RWPE1 (cell line): ENCODE measurements at regions not wholly inside any gene's neighbourhood (a gene's known extent, or its start where the extent isn't known, plus 50 kb on each side); places are given as distances from the start of the nearest gene placed in this dataset.
"Not testable (repeated sequence)": the region's sequence is repeated elsewhere in the genome, so short reads cannot be mapped to it uniquely, and the experiment has no call there.

Experiments
- CTCF ChIA-PET: fragments of 350-600 bp; sonication (Branson Sonifier 250); formaldehyde crosslinking; extraction: SDS; loops from one replicate; lab custom pipeline; 2021; lab: Yijun Ruan, JAX
- POLR2A ChIA-PET: fragments of 400-600 bp; formaldehyde crosslinking; extraction: SDS; loops from one replicate; lab custom pipeline; 2020; ENCODE audit warnings: antibody characterized with exemption; ENCODE audit not compliant: low non-redundant PET; lab: Yijun Ruan, JAX
- DNase-seq: peaks from one replicate; pipeline ENCODE4 v3.0.0; 2012; ENCODE audit warnings: low spot score
- H3K27ac ChIP-seq: fragments of 450-650 bp; 2 replicates; pipeline ENCODE4 v1.5.1; 2017
- TF ChIP-seq, protein P1 (sequence below): fragments of 450-650 bp; conservative IDR thresholded peaks from 2 replicates; pipeline ENCODE4 v1.5.1; 2017; ENCODE audit warnings: low read depth, mild to moderate bottlenecking

DNA sequence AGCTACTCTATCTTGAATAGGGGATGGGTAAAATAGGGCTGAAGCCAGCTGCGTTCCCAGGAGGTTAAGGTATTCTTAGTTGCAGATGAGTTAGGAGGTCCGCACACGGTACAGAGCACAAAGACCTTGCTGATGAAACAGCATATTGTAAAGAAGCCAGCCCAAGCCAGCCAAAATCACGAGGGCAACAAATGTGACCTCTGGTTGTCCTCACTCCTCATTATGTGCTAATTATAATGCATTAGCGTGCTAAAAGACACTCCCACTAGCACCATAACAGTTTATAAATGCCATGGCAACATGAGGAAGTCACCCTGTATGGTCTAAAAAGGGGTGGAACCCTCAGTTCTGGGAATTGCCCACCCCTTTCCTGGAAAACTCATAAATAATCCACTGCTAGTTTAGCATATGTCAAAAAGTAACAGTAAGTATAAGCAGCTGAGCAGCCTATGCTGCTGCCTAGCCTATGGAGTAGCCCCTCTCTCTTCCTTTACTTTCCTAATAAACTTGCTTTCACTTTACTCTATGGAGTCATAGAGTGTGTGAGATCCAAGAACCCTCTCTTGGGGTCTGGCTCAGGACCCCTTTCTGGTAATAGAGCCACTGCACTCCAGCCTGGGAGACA lies 98.9 kb upstream of the NOX4 start:
- H3K27ac ChIP-seq, DNase-seq, POLR2A ChIA-PET, CTCF ChIA-PET: not testable (repeated sequence)

DNA sequence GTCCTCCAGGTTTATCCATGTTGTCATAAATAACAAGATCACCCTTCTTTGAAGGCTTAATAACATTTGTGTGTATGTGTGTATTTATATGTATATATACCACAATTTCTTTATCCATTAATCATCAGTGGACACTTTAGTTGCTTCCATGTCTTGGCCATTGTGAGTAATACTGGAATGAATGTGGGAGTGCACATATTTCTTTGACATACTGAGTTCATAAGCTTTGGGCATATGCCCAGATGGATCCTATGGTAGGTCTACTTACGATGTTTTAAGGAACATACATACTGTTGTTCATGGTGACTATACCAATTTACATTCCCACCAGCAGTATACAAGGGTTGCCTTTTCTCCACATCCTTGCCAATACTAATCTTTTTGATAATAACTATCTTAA lies 108.8 kb upstream of the TRIM77 start:
- DNase-seq, CTCF ChIA-PET, H3K27ac ChIP-seq, POLR2A ChIA-PET: not testable (repeated sequence)

- no peak overlapping the region for H3K27ac ChIP-seq
- ChIA-PET CTCF (no interaction called here), POLR2A (no interaction called here)
- no peak for DNase-seq
- TF ChIP-seq, protein P1, sequence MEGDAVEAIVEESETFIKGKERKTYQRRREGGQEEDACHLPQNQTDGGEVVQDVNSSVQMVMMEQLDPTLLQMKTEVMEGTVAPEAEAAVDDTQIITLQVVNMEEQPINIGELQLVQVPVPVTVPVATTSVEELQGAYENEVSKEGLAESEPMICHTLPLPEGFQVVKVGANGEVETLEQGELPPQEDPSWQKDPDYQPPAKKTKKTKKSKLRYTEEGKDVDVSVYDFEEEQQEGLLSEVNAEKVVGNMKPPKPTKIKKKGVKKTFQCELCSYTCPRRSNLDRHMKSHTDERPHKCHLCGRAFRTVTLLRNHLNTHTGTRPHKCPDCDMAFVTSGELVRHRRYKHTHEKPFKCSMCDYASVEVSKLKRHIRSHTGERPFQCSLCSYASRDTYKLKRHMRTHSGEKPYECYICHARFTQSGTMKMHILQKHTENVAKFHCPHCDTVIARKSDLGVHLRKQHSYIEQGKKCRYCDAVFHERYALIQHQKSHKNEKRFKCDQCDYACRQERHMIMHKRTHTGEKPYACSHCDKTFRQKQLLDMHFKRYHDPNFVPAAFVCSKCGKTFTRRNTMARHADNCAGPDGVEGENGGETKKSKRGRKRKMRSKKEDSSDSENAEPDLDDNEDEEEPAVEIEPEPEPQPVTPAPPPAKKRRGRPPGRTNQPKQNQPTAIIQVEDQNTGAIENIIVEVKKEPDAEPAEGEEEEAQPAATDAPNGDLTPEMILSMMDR: no peak
Observed at GRCh38 chr11:89604281-89604680, 105.8 kb upstream of the TRIM77 start.

DNA sequence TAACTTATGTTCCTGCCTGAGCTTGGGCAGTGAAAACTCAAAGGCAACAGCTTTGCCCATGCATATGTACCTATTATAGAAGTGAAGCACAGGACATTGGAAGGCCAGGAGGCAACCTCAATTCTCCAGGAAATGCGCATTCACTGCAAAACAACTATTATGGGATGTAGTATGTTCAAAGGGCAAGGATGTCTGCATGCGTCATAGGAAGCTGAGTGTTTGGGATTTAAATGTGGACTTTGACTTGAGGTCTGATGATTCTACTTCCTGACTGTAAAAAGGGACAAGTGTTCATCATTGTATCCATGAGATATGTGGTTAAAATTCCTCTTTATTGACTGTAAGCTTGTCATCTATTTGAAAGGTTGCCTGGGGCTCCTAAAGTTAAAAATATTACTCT lies 103.3 kb upstream of the TRIM77 start:
- H3K27ac ChIP-seq, CTCF ChIA-PET, DNase-seq, POLR2A ChIA-PET: not testable (repeated sequence)

DNA sequence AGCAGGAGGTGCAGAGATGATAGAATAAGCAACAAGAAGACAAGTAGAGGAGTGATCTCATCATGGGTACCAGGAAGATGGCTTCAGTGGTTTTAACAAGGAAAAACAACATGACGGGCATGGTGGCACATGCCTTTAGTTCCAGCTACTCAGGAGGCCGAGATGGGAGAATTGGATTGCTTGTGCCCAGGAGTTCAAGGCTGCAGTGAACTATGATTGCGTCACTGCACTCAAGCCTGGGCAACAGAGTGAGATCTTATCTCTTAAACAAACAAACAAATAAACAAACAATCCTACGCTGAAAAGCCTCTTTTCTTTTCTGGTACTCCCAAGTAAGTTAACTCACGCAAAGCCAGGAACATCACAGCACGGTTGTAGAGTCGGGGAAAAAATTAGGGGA lies 102.6 kb upstream of the TRIM77 start:
- DNase-seq, H3K27ac ChIP-seq, POLR2A ChIA-PET, CTCF ChIA-PET: not testable (repeated sequence)

DNA sequence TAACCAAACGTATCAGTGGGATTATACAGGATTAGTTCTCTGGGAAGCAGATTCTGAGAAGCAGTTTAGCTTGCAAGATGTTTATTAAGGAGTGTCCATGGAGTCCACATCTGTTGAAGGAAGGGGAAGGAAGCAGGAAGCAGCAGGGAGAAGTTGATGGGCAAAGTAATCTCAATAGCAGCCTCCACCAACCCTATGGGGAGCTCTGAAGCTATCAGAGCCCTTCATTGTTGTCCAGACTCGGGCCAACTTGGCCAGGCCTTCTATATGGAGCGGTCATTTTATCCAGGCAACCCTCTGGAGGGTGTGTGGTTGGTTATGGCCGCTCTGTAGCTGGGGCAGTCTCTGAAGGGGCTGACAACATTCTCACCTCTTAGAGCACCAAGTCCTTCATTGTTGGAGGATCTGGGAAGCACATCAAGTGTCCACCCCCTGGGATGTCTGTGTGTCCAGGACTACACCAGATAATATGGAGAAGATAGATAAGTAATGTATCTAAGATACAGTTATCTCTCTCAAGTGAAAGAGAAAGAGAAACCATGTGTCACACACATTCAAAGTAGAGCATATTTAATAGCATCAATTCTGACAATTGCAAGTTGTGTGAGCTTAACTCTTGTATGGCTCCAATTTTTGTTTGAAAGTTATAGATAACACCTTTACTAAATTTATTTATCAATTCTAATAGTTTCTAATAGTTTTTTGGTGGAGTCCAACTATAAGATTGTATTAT lies 101.7 kb upstream of the TRIM77 start:
- H3K27ac ChIP-seq: no peak overlapping the region
- CTCF ChIA-PET: no interaction called here
- no peak for DNase-seq
- TF ChIP-seq, protein P1: no peak
- POLR2A ChIA-PET: no interaction called here

DNA sequence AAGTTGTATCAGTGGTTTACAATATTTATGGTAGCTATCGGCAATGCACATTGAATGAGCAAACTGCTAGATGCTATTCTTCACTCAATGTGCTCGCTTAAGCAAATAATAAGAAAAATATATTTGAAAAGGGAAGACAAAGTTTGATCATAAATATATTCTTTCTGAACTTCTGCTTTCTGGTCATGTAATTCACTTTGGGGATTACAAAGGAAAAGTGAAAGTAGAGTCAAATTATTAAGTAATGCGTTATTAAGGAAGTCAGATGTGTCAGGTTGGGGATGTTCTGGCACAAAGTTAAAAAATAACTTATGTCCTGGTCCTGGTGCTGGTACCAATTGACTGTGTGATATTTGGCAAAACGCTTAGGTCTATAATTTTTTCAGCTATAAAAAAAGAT lies 98.0 kb upstream of the TRIM77 start:
- CTCF ChIA-PET: no interaction called here
- TF ChIP-seq, protein P1: no peak
- DNase-seq: no peak
- POLR2A ChIA-PET: no interaction called here
- H3K27ac ChIP-seq: no peak overlapping the region

DNA sequence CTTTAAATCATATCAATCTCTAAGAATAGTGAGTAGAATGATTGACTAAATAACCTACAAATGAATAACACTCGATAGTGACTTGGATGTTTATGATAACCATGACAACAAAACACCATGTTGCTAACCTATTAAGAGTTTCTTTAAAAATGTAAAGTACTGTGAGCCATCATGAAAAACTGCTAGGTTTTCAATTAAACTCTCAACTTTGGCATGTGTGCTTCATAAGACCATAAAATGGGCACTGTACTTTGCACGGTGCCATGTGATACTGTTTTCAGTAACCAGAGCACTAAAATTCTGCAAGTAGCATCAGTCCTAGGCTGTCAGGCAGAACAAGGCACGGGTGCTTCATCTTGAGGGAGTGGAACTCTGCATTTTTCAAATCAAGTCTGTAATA lies 96.2 kb upstream of the TRIM77 start:
- TF ChIP-seq, protein P1: no peak
- CTCF ChIA-PET: no interaction called here
- POLR2A ChIA-PET: no interaction called here
- no peak overlapping the region for H3K27ac ChIP-seq
- DNase-seq: no peak

DNA sequence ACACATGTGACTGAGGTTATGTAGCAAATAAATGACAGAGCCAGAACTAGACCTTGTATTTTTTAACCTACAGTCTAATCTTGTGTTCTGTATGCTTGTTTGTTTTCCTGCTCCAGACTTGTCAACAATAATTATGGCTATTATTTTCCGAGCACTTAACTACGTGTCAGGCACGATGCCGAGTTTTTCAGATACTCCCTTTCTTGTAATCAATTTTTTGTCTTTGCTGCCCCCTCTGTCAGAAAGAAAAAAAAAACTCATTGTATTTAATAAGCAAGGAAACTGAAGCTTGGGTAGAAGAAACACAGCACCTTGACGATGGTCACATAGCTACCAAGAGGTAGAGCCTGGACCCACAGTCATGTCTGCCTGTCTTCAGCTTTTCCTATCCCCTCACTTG lies 95.7 kb upstream of the TRIM77 start:
- CTCF ChIA-PET: interaction anchor here (0.7 kb wide), 1 partner anchor 447 kb away, joined by 3 read pairs; no protein-coding TSS in a partner anchor
- DNase-seq, POLR2A ChIA-PET, H3K27ac ChIP-seq: not testable (repeated sequence)

GRCh38 chr11:89615642-89616041 lies 94.5 kb upstream of the TRIM77 start:
- POLR2A ChIA-PET, DNase-seq, CTCF ChIA-PET, H3K27ac ChIP-seq: not testable (repeated sequence)

GRCh38 chr11:89616161-89616560 lies 93.9 kb upstream of the TRIM77 start:
- CTCF ChIA-PET, DNase-seq, H3K27ac ChIP-seq, POLR2A ChIA-PET: not testable (repeated sequence)
